SJSA1 (cell line): ENCODE measurements at regions not wholly inside any gene's neighbourhood (a gene's known extent, or its start where the extent isn't known, plus 50 kb on each side); places are given as distances from the start of the nearest gene placed in this dataset.

Experiments used
- DNase-seq, 2 experiments: peaks; one replicate each; pipeline ENCODE4 v3.0.0-alpha.2; 2015 to 2020; ENCODE audit warnings: low spot score in 2 of 2, low read depth in 1 of 2
- H3K27ac ChIP-seq: fragments of 250-450 bp; sonication (Bioruptor Pico); 2 replicates; pipeline ENCODE4 v1.5.1; 2020; ENCODE audit warnings: mild to moderate bottlenecking, moderate library complexity
- H3K27me3 ChIP-seq: fragments of 250-450 bp; sonication (Bioruptor Pico); replicated peaks from 2 replicates; pipeline ENCODE4 v1.5.1; 2020; ENCODE audit warnings: mild to moderate bottlenecking, moderate library complexity
- H3K36me3 ChIP-seq: fragments of 250-450 bp; sonication (Bioruptor Pico); 2 replicates; pipeline ENCODE4 v1.5.1; 2020; ENCODE audit warnings: mild to moderate bottlenecking
- H3K4me1 ChIP-seq: fragments of 250-450 bp; sonication (Bioruptor Pico); replicated peaks from 2 replicates; pipeline ENCODE4 v1.6.1; 2021; ENCODE audit warnings: mild to moderate bottlenecking
- H3K4me3 ChIP-seq: fragments of 250-450 bp; sonication (Bioruptor Pico); 2 replicates; pipeline ENCODE4 v1.5.1; 2020; ENCODE audit warnings: mild to moderate bottlenecking
- H3K9me3 ChIP-seq: fragments of 250-450 bp; sonication (Bioruptor Pico); replicated peaks from 2 replicates; pipeline ENCODE4 v1.5.1; 2020; ENCODE audit warnings: mild to moderate bottlenecking

DNA sequence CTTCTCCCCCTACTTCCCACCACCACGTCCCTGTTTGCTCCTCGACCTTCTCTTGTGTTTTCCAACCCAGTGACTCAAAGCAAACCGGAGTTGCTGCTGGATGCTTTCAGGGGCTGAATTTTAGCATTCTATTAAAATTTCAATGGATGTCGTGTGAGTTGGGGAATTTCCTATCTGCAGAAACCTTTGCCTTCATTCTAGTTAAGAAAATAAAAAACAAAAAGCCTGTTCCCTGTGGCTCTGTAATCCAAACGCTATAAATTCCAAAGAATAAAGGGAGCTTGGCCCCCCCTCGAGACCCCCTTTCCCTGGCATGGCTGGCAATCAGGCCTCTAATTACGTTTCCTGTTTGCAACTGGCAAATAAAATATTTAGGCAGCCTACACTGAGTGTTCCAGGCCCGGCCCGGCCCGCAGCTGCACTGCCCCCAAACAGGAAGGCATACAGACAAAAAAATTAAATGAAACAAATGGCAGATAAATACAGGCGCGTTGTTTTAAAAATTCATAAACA, 139.4 kb upstream of the PPP1R26 start:
- no peaks in the 10 kb centered on the region for H3K4me1 ChIP-seq
- DNase-seq = peak in 1 of 2 experiments; percentile 14
- H3K9me3 ChIP-seq = no peaks in the 10 kb centered on the region
- no peak overlapping the region for H3K4me3 ChIP-seq
- no peak overlapping the region for H3K27ac ChIP-seq
- H3K27me3 ChIP-seq = no peaks in the 10 kb centered on the region; the same call in 1 of the 2 replicates
- no peaks in the 10 kb centered on the region for H3K36me3 ChIP-seq

DNA sequence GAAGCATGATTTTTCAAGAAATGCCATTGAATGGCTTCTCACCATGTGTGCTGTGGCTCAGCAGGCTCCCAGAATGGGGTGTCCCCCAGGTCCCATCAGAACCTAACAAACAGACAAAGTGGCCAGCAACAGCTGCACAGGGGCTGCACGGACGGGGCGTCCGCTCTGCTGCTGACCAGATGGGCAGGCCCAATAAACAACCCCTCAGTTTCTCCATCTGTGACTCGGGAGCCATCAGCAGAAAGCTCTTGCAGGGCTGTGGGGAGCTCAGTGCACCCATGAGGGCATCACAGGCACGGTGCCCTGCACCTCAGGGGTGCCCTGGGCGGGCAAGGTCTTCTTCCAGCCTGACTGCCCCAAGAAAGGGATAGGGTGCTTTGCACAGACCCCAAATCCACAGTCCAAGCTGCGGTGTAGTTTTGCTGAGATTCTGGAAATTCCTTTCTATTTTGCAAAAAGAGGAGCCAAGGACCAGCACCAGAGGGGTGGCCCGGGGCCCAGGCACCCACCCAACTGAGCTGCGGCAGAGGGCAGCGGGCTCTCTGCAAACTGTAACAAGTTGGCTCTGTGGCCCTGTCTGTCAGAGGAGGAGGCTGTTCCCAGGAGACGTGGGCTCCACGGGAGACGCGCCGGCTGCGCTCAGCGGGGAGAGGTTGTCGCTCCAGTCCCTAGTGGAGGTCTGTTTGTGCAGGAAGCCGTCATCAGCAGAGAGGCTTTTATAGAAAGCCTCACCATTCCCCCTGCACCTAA, 138.7 kb upstream of the PPP1R26 start:
- no peak overlapping the region for H3K27ac ChIP-seq
- no peak for DNase-seq
- no peak overlapping the region for H3K4me3 ChIP-seq
- no peaks in the 10 kb centered on the region for H3K9me3 ChIP-seq
- no peaks in the 10 kb centered on the region for H3K4me1 ChIP-seq
- H3K36me3 ChIP-seq = no peaks in the 10 kb centered on the region
- no peaks in the 10 kb centered on the region; the same call in 1 of the 2 replicates for H3K27me3 ChIP-seq

DNA sequence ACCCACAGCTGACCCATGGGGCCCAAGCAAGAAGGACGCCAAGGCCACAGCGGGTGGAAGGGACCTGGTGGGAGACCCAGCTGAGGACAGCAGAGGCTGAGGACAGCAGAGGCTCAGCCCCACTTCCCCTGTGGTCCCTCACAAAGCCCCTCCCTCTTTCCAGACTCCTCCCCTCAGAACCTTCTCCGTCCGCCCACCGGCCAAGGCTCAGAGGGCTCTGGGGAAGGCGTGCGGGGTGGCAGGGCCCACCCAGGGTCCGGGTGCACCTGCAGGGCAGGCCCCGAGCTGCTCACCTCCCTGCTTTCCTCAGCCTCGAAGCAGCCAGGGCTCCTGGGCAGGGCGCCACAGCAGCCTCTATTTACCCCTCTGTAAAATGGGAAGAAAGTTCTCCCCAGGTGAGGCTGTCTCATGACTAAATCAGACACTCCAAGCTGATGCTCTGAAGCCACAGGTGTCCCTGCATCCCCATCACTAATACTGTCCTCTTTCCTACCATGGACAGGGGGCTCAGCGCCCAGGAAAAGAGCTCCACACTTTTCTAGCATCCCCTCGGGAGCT, 137.9 kb upstream of the PPP1R26 start:
- H3K27ac ChIP-seq = no peak overlapping the region
- no peak for DNase-seq
- no peaks in the 10 kb centered on the region for H3K9me3 ChIP-seq
- no peak overlapping the region for H3K4me3 ChIP-seq
- no peaks in the 10 kb centered on the region for H3K4me1 ChIP-seq
- H3K36me3 ChIP-seq = no peaks in the 10 kb centered on the region
- H3K27me3 ChIP-seq = no peaks in the 10 kb centered on the region; the same call in 1 of the 2 replicates

DNA sequence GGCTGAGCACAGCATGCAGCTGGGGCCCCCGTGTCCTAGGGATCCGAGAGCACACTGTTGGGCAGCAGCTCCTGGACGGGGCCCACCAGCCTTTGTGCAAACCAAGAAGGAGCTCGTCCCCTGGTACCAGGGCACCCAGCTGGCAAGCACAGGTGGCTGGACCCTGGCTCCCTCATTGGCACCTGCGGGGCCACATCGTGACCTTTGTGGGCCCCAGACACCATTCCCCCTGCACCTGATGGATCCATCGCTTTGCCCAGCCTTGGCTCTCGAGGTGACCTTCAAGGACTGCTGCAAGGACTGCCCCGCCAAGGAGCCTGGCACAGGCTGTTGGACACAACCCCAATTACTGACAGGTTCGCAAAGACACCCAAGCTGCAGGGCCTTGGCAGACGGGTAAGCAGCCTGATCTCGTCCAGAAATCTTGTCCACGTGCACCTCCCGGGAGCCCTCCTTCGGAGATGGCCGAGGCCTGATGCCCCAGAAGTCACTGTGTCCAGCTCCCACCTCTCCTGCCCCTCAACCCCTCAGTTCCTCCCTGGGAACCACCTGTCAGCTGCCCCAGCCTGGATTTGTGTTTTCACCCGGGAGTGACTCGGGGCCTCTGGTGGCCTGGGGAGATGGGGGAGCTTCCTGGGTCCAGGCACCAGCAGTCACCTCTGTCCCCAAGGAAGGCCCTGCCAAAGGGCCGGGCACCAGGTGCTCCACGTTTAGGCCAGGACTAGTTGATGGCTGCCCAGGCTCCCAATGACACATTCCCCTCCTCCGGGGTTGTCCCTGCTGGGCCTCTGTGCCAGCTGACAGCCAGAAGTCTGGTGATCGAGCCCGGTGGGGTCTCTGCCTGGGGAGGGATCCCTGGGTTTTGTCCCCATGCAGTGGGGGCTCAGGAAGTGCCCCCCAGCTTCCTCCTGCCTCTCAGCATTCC, 137.1 kb upstream of the PPP1R26 start:
- Histone ChIP-seq H3K9me3 (no peaks in the 10 kb centered on the region), H3K36me3 (no peaks in the 10 kb centered on the region), H3K27me3 (no peaks in the 10 kb centered on the region; the same call in 1 of the 2 replicates), H3K27ac (no peak overlapping the region), H3K4me3 (no peak overlapping the region), H3K4me1 (no peaks in the 10 kb centered on the region)
- DNase-seq = no peak

DNA sequence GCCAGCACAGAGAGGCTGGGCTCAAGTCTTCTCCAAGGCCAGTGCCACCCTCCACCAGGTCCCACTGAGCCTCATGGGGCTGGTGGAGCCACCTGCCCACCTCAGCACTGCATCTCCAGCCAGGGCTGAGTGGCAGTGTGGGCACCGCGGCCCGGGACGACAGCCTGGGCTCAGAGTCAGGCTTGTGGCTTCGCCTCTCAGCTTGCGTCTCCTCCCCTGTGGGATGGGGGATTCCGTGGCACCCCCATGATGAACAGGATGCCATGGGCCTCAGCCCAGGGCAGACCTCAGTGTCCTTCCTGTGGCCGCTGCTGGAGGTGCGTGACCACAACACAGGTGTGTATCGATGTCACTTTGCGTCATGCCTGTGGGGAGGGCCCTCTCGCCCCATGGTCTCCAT, 136.4 kb upstream of the PPP1R26 start:
- DNase-seq = no peak

DNA sequence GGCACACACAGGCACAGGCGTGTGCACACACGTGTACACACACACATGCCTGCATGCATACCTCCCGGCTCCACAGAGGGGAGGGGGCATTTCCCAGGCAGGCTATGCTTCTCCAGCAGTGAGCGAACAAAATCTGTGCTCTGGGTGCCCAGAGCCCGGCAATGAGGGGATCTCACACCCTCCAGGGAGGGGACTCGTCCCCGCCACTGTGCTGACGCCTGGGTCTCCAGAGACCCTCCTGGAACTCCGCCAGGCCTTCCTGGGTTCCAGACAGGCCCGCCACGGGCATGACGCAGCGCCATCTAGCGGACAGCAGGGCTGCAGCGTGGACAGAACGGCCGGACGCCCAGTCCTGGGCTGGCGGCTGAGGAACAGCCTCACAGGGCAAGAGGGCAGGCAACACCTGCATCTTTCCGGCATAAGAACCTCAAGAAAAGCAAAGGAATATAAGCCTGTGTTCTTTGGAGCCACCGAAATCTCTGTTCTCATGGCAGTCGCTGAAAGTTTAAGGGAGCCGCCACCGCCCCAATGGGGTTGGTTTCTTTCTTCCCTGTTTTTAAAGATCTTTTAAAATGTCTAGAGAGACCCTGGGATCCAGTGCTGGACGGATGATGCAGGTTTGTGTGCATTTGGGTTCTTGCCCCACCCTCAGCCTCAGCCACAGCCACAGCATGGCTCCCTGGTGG, 135.6 kb upstream of the PPP1R26 start:
- H3K27me3 ChIP-seq = no peaks in the 10 kb centered on the region; the same call in 1 of the 2 replicates
- H3K9me3 ChIP-seq = no peaks in the 10 kb centered on the region
- no peak overlapping the region for H3K4me3 ChIP-seq
- no peak overlapping the region for H3K27ac ChIP-seq
- peak; percentile 37 to 63 for DNase-seq
- no peaks in the 10 kb centered on the region for H3K36me3 ChIP-seq
- H3K4me1 ChIP-seq = no peaks in the 10 kb centered on the region

More for the DNA sequence above, 136.4 kb upstream of the PPP1R26 start:
- Histone ChIP-seq H3K27ac (no peak overlapping the region), H3K4me1 (no peaks in the 10 kb centered on the region), H3K4me3 (no peak overlapping the region), H3K9me3 (no peaks in the 10 kb centered on the region), H3K36me3 (no peaks in the 10 kb centered on the region), H3K27me3 (no peaks in the 10 kb centered on the region; the same call in 1 of the 2 replicates)

DNA sequence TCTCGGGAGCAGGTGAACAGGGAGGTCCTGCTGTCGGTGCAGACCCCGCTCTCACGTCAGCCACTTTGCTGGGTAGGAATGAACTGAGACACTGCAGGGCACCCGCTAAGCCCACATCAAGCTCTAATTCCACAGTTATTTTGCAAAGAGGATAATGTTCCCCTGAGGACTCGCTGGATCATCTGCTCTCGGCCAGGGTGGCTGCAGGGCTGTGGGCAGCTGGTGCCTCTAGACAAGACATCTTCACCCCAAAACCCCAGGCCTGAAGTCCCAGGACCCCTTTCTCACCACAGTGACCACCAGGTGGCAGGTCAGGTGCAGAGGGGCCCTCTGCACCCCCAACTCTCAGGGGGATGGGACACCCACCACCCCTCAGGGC, 135.1 kb upstream of the PPP1R26 start:
- no peaks in the 10 kb centered on the region for H3K9me3 ChIP-seq
- no peak overlapping the region for H3K27ac ChIP-seq
- no peaks in the 10 kb centered on the region; the same call in 1 of the 2 replicates for H3K27me3 ChIP-seq
- H3K4me1 ChIP-seq = no peaks in the 10 kb centered on the region
- H3K4me3 ChIP-seq = no peak overlapping the region
- DNase-seq = no peak
- no peaks in the 10 kb centered on the region for H3K36me3 ChIP-seq

DNA sequence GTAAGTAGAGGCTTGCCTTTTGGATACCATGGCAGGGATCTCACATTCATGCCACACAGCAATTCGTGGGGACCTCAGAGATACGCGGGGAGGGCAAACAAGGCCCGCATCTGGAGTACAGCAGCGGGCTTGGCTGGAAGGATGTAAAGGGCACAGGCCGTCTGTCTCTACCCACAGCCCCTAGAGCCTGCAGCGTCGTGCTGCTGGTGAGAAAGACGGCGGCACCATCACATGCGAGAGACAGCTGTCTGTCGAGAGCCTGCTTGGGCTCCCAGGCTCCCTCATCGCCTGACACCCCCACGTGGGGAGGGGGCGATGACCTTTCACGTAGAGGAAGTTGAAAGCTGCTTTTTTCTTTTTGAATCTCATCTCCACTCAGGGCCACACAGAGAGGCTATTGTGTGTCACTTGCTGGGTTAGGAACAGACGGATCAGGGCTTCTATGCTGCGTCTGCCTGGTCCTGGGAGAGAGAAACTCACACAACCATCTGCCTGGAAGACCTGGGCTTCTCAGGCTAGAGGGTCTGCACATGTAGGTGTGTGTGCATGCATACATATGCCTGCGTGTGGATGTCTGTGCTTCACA, 134.6 kb upstream of the PPP1R26 start:
- Histone ChIP-seq H3K4me1 (no peaks in the 10 kb centered on the region), H3K9me3 (no peaks in the 10 kb centered on the region), H3K27me3 (peaks cover 2% of the 10 kb centered on the region; the same call in 1 of the 2 replicates), H3K4me3 (no peak overlapping the region), H3K36me3 (no peaks in the 10 kb centered on the region), H3K27ac (no peak overlapping the region)
- no peak for DNase-seq

DNA sequence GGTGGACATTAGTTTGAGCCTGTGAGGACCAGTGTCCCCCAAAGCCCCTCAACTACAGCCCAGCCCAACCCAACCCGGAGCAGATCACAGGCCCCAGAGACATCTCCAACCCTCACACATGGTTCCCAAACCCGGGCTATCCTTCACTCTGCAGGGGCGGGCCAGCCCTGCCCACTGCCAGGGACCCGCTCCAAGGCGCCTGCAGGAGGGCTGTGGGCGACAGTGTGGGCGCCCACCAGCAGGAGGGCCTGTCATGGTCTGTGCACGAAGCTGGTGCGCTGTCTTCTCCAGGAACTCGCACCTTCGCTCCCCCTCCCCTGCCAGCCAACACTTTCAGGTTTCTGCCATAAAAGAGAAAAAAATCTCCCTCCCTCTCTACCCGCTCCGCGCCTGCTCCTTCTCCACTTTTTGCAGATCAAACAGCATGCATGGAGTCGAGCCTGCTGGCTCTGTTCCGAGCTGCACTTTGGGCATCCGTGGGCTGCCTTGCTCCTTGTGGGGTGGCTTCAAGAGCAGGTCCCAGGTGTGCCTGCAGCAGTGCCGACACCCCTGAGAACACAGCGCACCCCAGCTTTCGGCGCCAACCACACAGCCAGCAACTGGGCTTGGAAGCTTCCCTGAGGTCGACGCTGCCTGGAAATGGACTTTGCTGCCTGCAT, 133.7 kb upstream of the PPP1R26 start:
- Histone ChIP-seq H3K4me3 (no peak overlapping the region), H3K27ac (no peak overlapping the region), H3K9me3 (no peaks in the 10 kb centered on the region), H3K27me3 (peaks cover 7% of the 10 kb centered on the region; the same call in 1 of the 2 replicates), H3K36me3 (no peaks in the 10 kb centered on the region), H3K4me1 (no peaks in the 10 kb centered on the region)
- no peak for DNase-seq

DNA sequence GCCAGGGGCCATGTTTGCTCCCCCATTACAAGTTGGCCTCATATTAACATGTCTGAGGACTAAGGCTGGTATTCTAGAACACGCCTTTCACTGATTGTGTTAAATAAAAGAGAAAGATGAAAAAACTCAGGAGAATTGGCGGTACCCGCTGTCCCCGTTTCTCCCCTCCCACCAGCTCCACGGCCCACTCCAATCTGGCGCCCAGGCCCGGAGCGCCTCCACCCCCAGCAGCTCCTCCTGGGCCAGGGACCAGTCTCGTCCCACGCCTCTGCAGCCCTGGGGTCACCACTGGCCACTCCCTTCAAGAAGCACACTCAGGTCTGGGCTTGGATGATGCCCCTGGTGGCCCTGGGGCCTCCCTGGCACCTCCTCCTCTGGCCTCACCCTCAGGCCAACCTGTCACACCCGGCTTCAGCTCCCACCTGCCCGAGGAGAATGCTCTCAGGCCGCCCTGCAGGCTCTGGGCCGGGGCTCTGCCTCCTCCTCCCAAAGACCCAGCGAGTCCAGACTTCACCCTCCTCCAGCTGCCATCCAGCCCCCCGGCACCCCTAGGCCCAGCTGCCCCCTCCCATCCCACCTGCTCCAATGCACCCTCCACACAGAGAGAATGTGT, 133.0 kb upstream of the PPP1R26 start:
- Histone ChIP-seq H3K4me3 (no peak overlapping the region), H3K27me3 (peaks cover 7% of the 10 kb centered on the region; the same call in 1 of the 2 replicates), H3K36me3 (no peaks in the 10 kb centered on the region), H3K4me1 (no peaks in the 10 kb centered on the region), H3K27ac (no peak overlapping the region), H3K9me3 (no peaks in the 10 kb centered on the region)
- DNase-seq = no peak

DNA sequence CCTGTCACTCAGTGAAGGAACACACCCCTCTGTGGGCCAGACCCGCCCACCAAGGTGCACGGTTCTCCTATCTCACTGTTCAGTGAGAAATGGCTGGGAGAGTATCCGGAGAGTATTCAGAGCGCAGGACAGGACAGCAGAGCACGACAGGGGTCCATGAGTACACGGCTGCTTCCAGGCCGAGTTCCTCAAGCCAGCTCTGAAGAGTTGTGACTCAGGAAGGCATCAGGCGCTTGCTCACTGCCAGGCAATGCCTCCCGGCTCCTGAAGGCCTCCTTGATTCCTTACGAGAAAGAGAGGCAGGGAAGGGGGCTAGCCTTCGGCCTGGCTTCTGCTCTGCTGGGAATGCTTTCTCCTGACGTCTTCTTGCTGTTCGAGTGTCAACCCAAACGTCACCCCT, 132.1 kb upstream of the PPP1R26 start:
- no peaks in the 10 kb centered on the region for H3K4me1 ChIP-seq
- no peaks in the 10 kb centered on the region for H3K9me3 ChIP-seq
- H3K27ac ChIP-seq = no peak overlapping the region
- peaks cover 7% of the 10 kb centered on the region; the same call in 1 of the 2 replicates for H3K27me3 ChIP-seq
- DNase-seq = no peak
- H3K4me3 ChIP-seq = no peak overlapping the region
- H3K36me3 ChIP-seq = no peaks in the 10 kb centered on the region

DNA sequence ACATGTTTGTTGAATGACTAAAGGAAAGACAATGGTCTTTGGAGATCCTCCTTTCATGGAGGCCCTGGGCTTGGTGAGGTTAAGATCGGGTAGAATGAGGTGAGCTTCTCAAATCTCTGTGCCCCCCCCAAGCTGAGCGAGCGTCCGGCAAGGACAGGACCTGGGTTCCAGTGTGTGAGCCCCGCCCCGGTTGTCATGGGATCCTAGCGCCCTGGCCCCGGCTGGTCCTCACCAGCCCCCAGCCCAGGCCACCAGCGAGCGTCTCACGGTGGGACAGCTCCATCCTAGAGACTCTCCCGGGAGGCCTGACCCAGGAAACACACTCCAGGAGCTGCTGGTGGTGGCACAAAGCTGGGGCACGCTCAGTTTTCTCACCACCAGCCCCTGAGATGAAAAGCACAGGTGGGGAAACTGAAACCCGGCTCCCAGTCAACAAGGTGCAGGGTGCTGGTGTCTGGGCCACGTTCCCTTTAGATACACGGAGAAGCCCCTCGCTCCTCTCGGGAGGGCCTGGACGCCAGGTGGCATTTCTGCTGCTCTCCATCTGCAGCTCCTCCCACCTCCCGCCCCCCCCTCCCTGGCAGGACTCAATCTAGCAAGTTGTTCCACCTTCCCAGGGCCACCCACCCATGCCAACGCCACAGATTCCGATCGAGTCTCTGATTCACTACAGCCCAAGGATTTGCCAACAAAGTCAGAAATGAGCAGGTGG, 131.3 kb upstream of the PPP1R26 start:
- no peak for DNase-seq
- Histone ChIP-seq H3K9me3 (no peaks in the 10 kb centered on the region), H3K27ac (no peak overlapping the region), H3K36me3 (no peaks in the 10 kb centered on the region), H3K27me3 (peaks cover 7% of the 10 kb centered on the region; the same call in 1 of the 2 replicates), H3K4me1 (no peaks in the 10 kb centered on the region), H3K4me3 (no peak overlapping the region)
